Fibroblast of skin of right quadriceps (primary cell): ENCODE measurements at regions not wholly inside any gene's neighbourhood (a gene's known extent, or its start where the extent isn't known, plus 50 kb on each side); places are given as distances from the start of the nearest gene placed in this dataset.
"Not testable (repeated sequence)": the region's sequence is repeated elsewhere in the genome, so short reads cannot be mapped to it uniquely, and the experiment has no call there.

Experiments used
- DNase-seq: peaks from one replicate; pipeline ENCODE4 v3.0.0-alpha.2; 2013

DNA sequence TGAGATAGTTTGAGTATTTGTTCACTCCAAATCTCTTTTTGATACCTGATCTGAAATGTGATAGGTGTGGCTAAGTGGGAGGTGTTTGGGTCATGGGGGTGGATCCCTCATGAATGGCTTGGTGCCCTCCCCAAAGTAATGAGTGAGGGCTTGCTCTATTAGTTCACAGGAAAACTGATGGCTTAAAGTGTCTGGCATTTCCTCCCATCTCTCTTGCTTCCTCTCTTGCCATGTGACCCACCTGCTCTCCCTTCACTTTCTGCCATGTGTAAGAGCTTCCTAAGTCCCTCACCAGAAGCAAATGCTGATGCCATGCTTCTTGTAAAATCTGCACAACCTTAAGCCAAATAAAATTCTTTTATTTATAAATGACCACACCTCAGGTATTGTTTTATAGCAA is 61.1 kb downstream of the MAD2L1 start:
- no peak for DNase-seq

- DNase-seq: no peak
Measured at GRCh38 chr4:120005076-120005475, 61.6 kb downstream of the MAD2L1 start.

GRCh38 chr4:120004054-120004453 is 62.6 kb downstream of the MAD2L1 start:
- no peak for DNase-seq

DNA sequence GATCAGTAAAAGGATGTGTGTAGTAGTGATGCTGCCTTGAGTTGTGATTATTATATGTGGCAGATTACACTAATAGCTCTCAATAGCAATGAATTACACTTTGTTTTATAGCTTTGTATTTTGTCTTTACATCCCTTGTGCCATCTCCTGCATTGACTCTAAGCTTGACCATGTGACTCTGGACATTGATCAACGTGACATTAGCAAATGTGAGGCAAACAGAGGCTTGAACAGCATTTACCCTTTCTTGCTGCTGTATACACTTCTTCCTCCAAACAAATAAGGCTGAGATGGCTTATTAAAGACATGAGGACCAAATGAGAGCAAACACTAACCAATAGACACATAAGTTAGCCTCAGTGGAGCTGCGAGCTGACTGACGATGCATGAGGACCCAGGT is 63.5 kb downstream of the MAD2L1 start:
- no peak for DNase-seq

GRCh38 chr4:120001850-120002249 is 64.8 kb downstream of the MAD2L1 start:
- DNase-seq: no peak

DNA sequence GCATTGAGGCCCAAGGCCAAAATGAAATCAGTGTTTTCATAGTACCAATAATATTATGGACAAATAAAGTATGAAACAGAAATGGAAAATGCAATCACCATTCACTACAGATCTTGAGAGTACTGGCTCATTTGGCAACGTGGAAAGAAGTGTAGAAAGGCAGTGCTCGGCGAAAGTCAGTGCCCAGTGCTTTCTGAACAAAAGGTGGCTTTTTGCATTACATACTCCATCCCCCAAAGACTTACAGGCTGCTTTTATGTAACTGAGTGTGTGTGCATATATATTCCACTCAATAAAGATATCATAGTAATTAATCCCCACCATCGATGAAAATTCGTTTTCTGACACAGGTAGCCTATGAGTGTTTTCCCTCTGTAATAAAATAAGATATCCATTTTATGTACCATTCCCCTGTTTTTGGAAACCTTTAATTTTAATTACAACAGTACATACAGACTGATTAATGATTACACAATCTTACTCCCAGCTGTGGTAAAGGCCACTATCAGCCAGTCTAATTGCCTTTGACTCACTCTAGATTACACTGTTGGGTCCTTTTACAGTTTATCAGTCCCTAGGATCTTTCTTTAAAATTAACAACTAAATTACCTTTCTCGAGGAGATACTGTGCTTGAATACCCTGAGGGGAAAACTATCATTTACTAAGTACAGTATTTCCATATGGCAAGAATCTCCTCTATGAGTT is 65.9 kb downstream of the MAD2L1 start:
- DNase-seq: no peak

- DNase-seq: not testable (repeated sequence)
Measured at GRCh38 chr4:119996024-119996423, 70.6 kb downstream of the MAD2L1 start.

DNA sequence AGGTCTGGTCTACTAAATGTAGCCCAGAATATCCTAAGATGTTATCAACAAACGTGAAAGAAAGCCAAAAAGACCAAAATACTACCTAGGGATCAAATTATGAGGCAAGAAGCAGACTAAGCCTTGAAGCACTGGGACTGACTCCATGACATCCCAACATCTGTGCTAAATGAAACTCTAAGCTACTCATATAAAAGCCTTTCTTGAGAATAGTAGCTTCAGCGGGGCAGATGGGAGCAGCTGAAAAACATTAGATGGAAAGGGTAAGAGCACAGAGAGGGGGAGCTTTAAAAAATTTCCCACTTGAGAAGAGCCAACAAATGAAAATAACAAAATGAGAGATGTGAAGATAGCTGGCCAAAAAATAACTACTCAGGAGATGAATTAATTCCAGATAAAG is 81.7 kb downstream of the MAD2L1 start:
- no peak for DNase-seq

DNA sequence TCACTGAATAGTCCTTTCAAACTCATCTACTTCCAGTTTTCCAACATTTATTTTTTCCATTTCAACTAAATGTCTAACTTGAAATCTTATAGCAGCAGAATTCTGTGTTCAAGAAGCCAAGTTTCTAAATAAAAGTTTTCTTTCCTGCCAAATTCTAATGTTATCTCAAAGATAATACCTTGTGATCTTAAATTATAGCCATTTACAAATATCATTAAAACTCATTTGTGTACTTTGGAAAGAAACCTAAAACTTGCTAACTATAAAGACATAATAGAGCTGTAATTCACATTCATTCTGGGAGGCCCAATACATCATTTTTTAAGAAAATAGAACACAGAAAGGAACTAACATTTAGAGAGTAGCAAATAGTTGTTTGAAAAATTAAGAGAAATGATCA is 83.9 kb downstream of the MAD2L1 start:
- DNase-seq: no peak

DNA sequence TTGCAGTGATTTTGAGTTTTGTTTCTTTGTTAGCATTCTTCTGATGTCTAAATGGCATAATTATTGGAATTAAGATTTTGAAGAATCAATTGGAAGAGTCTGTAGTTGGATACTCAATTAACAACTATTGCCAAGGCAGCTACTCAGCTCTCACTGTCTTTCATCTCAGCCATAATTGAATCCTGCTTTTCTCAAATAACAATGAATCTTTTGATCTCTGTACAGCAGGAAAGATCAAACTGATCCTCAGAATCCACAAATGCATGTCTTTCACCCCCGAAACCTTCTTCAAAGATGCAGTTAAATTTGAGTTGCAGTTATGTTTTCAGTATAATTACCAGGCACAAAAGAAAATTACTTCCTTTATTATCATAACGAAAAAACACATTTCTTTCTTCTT is 86.2 kb downstream of the MAD2L1 start:
- no peak for DNase-seq

- no peak for DNase-seq
Measured at GRCh38 chr4:119977076-119977940, 89.3 kb downstream of the MAD2L1 start.

- DNase-seq: no peak
Measured at GRCh38 chr4:119971431-119972084, 95.1 kb downstream of the MAD2L1 start.

DNA sequence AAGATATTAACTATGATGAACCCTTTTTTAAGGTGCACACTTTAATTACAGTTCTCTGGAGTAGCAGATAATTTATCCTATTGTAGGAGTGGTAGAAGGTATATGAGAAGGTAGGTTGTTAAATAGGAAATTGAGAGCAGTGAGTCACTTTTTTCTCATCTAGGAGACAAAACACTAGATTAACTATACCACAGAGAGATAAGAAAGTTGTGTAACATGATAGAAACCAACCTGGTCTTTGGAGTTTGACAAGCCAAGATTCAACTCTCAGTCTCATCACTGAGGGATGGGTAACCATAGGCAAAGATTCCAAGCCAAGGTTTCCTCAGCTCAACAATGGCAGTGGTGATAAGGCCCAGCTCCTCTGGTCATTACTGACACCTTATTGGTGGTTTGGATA is 104.0 kb downstream of the MAD2L1 start:
- no peak for DNase-seq

DNA sequence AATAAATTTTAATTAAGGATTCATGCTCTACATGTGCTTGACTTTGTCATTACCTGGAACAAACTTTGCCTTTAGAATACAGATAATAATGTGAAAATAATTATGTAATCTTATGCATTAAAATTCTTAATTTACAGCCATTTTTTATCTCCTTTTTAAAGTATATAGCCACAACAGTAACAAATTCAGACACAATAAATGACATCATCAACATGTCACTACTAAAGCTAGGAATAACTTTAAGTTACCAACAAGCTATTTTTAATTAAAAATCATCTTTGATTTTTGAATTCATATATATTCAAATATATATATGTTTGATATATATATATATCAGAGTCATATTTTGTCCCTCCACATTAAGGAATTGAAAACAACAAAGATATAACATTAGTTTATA is 107.7 kb downstream of the MAD2L1 start:
- DNase-seq: no peak

DNA sequence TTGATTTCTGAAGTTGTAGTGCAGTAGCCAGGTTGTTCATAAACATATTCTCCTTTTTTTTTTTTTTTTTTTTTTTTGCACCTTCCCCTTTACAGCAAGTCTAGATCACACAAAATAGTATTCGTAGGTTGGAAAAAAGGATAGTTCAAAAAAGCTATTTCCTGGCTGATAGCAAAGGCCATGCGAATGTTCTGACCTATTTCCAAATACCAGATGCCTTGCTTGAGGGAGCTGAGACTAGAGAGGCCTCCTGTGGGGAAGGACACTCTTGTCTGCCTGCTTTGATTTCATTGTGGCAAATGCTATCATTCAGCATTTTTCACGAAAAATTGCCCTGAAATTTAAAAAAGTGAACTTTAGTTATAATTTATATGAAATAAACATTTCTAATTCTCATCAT is 111.4 kb downstream of the MAD2L1 start:
- no peak for DNase-seq

DNA sequence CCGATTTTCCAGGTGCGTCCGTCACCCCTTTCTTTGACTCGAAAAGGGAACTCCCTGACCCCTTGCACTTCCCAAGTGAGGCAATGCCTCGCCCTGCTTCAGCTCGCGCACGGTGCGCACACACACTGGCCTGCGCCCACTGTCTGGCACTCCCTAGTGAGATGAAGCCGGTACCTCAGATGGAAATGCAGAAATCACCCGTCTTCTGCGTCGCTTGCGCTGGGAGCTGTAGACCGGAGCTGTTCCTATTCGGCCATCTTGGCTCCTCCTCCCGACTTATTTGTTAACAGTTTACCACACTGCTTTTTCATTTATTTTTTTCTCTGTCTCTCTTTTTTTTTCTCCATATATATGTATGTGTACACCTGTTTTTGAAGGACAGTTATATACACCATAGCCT is 112.2 kb downstream of the MAD2L1 start:
- DNase-seq: not testable (repeated sequence)

- no peak for DNase-seq
Measured at GRCh38 chr4:119946359-119946758, 120.3 kb downstream of the MAD2L1 start.

- no peak for DNase-seq
Measured at GRCh38 chr4:119942806-119943205, 123.8 kb downstream of the MAD2L1 start.

GRCh38 chr4:119940557-119940956 is 126.1 kb downstream of the MAD2L1 start:
- DNase-seq: no peak

DNA sequence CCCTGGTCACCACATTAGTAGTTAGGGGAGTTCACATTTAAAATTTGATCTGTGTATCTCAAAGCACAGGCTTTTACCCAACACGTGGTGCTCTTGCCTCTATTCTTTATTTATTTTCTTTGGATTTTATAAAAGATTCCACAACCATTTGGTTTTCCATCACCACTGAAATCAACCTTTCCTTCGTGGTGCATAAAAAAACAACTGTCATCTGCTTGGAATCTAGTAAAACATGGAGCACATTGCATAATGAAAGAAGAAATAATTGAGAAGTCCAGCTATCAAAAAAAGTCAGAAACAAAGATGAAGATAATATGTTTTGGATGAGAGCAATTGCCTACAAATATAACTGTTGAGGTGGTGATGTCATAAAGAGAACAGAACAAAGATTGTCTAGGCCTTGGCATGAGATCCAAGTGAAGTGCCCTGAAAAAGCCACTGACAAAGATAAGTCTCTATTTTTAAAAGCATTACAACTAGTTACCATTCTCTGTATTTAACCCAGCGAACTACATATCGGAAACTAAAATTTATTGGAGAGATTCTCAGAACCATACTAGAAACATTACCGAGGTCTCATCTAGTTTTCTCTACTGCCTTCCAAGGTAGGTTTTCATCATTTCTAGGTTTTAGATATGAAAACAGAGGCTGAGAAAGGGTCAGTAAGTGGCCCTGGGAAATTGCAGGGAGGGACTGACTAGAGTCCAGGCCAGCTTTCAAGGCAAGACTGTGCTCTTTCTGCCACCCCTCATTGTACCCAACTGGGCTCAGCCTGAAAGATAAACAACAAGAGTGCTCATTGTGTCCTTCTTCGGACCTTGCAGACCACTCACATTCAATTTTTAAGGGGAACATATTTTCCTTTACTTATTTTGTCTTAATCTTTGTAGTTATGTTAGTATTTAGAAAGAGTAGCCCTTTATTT is 127.3 kb downstream of the MAD2L1 start:
- no peak for DNase-seq

- no peak for DNase-seq
Measured at GRCh38 chr4:119937746-119938145, 128.9 kb downstream of the MAD2L1 start.

- DNase-seq: no peak
Measured at GRCh38 chr4:119933606-119934005, 133.0 kb downstream of the MAD2L1 start.

GRCh38 chr4:119932277-119932676 is 134.4 kb downstream of the MAD2L1 start:
- no peak for DNase-seq
